ENCODE measurements at regions not wholly inside any gene's neighbourhood (a gene's known extent, or its start where the extent isn't known, plus 50 kb on each side); places are given as distances from the start of the nearest gene placed in this dataset.

- TF ChIP-seq CTCF (IDR thresholded peaks at IDR 0.05) (no peak), TCF7L2 (IDR thresholded peaks at IDR 0.05; ENCODE audit: low read depth, low read length) (no peak)
Measured at GRCh38 chr10:31693491-31693890, 235.1 kb downstream of the ARHGAP12 start.
